GM19043 (cell line): ENCODE measurements at regions not wholly inside any gene's neighbourhood (a gene's known extent, or its start where the extent isn't known, plus 50 kb on each side); places are given as distances from the start of the nearest gene placed in this dataset.
"Not testable (repeated sequence)": the region's sequence is repeated elsewhere in the genome, so short reads cannot be mapped to it uniquely, and the experiment has no call there.

Experiments
- ATAC-seq: cut with Tn5 transposase; IDR thresholded peaks from one replicate; pipeline ENCODE4 v1.9.1; 2021; ENCODE audit warnings: low read depth; ENCODE audit not compliant: unreplicated experiment

- no peak for ATAC-seq
Measured at GRCh38 chrY:16715278-16715677, 1164.7 kb downstream of the CDY2B start.

DNA sequence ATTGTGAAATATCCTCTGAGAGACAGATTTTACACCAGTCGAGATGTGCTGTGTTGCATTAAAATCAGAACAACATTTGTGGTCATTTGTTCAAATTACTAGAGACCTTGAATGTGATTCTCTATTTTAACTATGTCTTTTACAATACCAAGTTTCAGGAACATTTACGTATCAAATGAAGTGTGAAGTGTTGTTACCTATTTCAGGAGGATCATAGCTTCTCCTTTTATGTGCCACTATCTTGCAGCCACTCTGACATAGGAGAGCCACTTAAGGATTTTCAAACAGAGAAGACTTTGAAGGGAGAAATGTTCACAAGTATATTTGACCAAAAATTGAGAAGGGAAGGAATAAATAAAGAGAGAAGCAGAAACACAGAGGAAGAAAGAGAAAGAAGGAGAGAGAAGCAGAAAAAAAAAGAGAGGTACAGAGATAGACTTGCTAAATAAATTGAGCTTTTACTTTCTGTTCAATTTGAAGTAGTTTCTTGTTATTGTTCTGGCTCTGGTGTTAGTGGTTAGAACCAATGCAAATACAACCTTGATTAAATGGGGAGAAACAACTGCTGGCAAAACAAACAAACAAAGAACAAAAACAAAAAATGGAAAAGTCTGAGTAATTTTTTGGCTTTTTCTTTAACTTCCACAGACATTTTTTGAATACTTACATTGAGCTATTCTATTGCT lies 1206.8 kb downstream of the CDY2B start:
- ATAC-seq = no peak

- ATAC-seq = no peak
Measured at GRCh38 chrY:16668402-16668801, 1211.6 kb downstream of the CDY2B start.

- no peak for ATAC-seq
Measured at GRCh38 chrY:16662741-16663140, 1217.3 kb downstream of the CDY2B start.

GRCh38 chrY:16659340-16659739 lies 1220.7 kb downstream of the CDY2B start:
- no peak for ATAC-seq

DNA sequence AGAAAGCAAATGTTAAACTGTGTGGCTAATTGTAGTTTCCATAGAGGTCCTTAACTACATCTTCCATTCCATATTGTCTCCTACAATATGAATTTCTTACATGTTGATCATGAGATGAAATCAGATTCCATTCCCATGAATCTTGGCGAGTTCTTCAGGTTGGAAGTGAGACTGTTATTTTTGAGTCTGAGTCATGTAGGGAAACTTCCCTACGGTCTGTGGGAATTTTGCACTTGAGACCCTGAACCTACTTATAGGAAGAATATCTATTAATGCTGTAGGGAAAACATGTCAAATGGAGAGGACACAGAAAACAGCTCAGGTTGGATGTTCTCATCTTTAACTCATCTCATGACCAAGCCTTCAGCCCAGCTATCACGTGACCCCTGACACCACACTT lies 1226.0 kb downstream of the CDY2B start:
- no peak for ATAC-seq

DNA sequence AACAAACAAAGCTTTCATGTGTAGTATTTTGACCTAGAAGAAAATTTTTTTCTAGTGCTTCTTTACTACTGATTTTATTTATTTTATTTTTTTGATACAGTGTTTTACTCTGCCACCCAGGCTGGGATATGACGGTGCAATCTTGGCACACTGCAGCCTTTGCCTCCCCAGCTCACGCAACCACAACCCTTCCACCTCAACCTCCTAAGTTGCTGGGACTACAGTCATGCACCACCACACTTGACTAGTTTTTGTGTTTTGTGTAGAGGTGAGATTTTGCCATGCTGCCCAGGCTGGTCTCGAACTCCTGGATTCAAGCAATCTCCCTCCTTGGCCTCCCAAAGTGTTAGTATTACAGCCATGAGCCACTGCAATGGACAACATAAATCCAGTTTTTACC lies 1234.0 kb downstream of the CDY2B start:
- ATAC-seq = no peak

- no peak for ATAC-seq
Measured at GRCh38 chrY:16645449-16645848, 1234.6 kb downstream of the CDY2B start.

DNA sequence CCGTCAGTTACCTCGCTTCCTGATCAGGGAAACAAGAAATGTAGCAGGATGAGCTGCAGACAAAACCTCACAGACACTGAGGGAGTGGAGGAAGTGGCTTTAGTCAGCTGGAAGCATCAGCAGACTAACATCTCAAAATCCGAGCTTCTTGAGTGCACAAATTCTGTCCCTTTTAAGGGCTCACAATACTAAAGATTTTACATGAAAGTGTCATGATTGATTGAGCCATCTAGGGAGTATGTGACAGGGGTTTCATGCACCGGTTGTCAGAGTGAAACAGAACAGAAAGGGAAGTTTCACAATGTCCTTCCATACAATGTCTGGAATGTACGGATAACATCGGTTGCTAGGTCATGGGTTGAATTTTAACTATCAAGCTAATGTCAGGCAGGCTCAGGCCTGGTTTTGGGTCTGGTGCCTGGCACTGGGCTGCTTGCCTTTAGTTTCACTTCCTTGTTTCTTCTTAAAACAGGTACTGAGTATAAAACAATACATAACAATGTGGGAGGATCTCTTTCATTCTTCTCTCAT lies 1235.7 kb downstream of the CDY2B start:
- ATAC-seq = peak; percentile 44

- no peak for ATAC-seq
Measured at GRCh38 chrY:16639777-16640176, 1240.2 kb downstream of the CDY2B start.

DNA sequence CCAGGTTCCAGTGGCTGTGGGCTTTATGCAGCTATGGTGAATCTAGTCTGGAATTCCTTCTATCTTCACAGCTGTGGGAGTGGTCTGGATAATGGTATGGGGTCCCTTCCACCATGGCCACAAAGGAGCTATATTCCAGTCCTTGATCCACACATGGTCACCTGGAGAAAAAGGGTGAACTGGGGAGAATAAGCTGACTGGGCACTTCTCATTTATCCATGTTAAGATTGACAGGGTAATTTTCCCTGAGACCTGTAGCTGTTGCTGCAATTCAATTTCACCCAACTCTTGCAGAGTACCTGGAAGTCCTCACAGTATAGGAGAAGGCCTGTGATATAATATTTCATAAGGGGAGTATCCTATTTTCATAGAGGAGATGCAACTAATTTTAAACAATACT lies 1241.3 kb downstream of the CDY2B start:
- ATAC-seq = not testable (repeated sequence)

DNA sequence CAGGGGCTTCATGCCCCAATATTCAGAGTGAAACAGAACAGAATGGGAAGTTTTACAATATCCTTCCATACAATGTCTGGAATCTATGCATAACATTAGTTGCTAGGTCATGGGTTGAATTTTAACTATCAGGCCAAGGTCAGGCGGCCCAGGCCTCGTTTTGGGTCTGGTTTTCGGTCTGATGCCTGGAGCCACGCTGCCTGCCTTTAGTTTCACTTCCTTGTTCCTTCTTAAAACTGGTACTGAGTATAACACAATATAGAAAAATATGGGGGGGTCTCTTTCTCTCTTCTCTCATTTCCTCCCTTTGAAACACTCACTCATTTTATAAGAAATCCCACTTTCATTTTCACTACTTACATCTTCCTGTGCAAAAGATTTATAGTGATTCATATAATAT lies 1243.8 kb downstream of the CDY2B start:
- ATAC-seq = peak; percentile 96

DNA sequence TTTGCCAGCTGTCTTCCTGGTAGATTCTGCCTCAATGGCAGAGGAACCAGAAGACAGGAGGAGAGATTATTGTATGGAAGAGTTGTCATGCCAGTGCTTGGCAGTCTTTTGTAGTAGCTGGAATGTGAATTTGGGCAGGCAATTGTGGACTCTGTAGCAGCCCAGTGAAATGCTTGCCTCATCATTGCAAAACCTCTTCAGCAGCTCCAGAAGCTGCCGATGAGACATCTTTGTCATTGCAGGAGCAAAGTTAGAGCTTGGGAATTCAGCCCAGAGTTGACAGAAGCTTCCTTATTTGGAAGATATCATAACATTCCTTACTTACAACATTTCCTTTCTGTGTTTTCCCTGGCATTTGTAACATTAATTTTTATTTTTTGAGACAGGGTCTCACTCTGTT lies 1250.9 kb downstream of the CDY2B start:
- no peak for ATAC-seq

- no peak for ATAC-seq
Measured at GRCh38 chrY:16627122-16627521, 1252.9 kb downstream of the CDY2B start.

- ATAC-seq = no peak
Measured at GRCh38 chrY:16616201-16616975, 1263.6 kb downstream of the CDY2B start.

- ATAC-seq = no peak
Measured at GRCh38 chrY:16608679-16609078, 1271.3 kb downstream of the CDY2B start.

DNA sequence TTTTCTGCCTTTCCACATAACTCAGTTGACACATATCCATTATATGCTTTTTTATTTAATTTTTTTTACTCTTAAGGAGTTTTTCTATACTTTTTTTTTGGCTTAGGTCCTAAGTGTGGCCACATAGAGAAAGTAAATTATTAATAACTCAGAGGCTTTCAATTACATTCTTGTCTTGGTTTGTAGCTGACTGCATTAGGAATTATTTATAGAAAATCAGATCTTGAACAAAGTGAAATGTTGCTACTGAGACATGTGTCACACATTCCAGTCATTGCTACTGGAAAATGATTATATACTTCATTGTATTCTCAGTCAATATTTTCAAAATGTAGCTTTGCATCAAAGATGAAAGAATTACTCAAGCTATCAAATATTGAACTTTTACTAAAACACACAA lies 1277.9 kb downstream of the CDY2B start:
- ATAC-seq = no peak

- ATAC-seq = no peak
Measured at GRCh38 chrY:16601626-16602025, 1278.4 kb downstream of the CDY2B start.

GRCh38 chrY:16572061-16572460 lies 1308.0 kb downstream of the CDY2B start:
- ATAC-seq = no peak

DNA sequence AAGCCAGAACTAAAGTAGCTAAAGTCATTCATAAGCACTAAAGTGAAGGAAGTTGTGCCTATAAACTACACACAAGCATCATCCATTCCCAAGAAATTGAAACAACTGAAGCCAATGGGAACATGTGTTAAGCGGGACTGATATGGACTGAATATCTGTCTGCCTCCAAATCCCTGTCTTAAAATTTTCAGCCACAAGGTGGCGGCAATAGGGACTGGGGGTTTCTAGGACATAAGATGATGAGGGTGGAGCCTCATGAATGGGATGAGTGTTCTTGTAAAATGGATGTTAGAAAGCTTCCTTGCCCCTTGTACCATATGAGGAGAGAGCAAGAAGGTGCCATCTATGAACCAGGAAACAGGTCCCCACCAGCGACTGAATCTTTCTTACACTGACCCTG lies 1317.5 kb downstream of the CDY2B start:
- ATAC-seq = no peak

DNA sequence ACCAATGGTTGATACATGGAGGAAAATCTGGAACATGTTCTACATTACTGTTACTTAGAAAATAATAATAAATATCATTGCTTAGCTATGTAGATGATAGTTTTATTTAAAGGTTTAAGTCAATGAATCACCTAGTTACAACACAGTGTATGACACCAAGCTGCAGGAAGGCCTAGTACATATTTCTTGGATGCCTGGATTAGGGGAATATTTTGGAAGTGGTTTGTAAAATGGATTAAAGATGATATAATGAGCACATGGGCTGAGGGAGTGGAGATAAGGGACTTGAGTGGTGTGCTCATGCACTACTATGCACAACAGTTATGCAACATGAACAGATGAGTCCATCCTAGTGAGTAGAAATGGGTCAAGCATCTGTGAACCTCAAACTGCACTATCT lies 1358.0 kb downstream of the CDY2B start:
- ATAC-seq = no peak

DNA sequence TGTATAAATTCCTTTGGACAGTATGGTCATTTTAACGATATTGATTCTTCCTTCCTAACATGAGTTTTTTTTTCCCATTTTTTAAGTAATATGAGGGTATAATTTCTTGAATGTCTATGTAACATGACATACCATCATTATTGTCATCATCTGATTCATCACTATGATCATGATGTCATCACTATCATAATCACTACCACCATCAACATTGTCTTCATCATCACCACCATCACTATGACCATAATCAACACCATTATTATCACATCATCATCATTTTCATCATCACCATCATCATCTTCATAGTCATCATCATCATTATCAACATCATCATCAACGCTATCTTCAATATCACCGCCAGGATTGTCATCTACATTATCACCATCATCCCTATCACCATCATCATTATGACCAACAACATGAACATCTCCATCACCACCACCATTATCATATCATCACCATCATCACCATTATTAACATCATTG lies 1377.2 kb downstream of the CDY2B start:
- ATAC-seq = no peak
